ENCODE measurements at regions not wholly inside any gene's neighbourhood (a gene's known extent, or its start where the extent isn't known, plus 50 kb on each side); places are given as distances from the start of the nearest gene placed in this dataset.

DNA sequence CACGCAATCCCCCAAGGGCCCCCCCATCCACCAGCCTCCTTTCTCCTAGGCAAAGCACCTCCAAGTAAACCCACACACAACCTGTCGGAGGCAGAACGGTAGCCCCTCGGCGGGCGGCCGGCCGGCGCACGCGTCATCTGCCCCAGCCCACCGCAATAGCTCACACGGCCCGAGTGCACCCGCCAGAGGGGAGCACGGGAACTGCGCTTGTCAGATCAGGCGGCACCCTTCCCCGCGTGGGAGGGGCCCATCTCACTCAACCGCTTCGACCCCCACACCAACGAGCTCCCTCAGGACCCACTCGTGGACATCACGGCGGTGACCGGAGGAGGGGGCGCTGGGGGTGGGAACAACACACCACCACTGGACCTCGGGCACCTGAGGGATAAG is 767.9 kb upstream of the DEFB115 start:
- CTCF ChIA-PET = no interaction called here
- ATAC-seq = no peak
- no TSS peak for BruUV-seq (replicated peaks)
- intact Hi-C loops (cut with micrococcal nuclease; ENCODE audit: unreplicated experiment) (no loop called here), in situ Hi-C loops (cut with MboI) (no loop called here)
- TF ChIP-seq, protein P1, sequence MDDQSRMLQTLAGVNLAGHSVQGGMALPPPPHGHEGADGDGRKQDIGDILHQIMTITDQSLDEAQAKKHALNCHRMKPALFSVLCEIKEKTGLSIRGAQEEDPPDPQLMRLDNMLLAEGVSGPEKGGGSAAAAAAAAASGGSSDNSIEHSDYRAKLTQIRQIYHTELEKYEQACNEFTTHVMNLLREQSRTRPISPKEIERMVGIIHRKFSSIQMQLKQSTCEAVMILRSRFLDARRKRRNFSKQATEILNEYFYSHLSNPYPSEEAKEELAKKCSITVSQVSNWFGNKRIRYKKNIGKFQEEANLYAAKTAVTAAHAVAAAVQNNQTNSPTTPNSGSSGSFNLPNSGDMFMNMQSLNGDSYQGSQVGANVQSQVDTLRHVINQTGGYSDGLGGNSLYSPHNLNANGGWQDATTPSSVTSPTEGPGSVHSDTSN (IDR thresholded peaks at IDR 0.05; ENCODE audit: insufficient replicate concordance, low read depth, low read length) = no peak
- no peak for TF ChIP-seq BHLHE40 (IDR thresholded peaks at IDR 0.05; ENCODE audit: borderline replicate concordance in 1 of 2, low read depth in 2 of 2, low read length in 1 of 2)
- TF ChIP-seq, protein P2, sequence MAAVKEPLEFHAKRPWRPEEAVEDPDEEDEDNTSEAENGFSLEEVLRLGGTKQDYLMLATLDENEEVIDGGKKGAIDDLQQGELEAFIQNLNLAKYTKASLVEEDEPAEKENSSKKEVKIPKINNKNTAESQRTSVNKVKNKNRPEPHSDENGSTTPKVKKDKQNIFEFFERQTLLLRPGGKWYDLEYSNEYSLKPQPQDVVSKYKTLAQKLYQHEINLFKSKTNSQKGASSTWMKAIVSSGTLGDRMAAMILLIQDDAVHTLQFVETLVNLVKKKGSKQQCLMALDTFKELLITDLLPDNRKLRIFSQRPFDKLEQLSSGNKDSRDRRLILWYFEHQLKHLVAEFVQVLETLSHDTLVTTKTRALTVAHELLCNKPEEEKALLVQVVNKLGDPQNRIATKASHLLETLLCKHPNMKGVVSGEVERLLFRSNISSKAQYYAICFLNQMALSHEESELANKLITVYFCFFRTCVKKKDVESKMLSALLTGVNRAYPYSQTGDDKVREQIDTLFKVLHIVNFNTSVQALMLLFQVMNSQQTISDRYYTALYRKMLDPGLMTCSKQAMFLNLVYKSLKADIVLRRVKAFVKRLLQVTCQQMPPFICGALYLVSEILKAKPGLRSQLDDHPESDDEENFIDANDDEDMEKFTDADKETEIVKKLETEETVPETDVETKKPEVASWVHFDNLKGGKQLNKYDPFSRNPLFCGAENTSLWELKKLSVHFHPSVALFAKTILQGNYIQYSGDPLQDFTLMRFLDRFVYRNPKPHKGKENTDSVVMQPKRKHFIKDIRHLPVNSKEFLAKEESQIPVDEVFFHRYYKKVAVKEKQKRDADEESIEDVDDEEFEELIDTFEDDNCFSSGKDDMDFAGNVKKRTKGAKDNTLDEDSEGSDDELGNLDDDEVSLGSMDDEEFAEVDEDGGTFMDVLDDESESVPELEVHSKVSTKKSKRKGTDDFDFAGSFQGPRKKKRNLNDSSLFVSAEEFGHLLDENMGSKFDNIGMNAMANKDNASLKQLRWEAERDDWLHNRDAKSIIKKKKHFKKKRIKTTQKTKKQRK (IDR thresholded peaks at IDR 0.05; ENCODE audit: low read depth, low read length) = no peak
- no peak for TF ChIP-seq MTA3 (IDR thresholded peaks at IDR 0.05; ENCODE audit: borderline replicate concordance, low read length)
- TF ChIP-seq, protein P3, sequence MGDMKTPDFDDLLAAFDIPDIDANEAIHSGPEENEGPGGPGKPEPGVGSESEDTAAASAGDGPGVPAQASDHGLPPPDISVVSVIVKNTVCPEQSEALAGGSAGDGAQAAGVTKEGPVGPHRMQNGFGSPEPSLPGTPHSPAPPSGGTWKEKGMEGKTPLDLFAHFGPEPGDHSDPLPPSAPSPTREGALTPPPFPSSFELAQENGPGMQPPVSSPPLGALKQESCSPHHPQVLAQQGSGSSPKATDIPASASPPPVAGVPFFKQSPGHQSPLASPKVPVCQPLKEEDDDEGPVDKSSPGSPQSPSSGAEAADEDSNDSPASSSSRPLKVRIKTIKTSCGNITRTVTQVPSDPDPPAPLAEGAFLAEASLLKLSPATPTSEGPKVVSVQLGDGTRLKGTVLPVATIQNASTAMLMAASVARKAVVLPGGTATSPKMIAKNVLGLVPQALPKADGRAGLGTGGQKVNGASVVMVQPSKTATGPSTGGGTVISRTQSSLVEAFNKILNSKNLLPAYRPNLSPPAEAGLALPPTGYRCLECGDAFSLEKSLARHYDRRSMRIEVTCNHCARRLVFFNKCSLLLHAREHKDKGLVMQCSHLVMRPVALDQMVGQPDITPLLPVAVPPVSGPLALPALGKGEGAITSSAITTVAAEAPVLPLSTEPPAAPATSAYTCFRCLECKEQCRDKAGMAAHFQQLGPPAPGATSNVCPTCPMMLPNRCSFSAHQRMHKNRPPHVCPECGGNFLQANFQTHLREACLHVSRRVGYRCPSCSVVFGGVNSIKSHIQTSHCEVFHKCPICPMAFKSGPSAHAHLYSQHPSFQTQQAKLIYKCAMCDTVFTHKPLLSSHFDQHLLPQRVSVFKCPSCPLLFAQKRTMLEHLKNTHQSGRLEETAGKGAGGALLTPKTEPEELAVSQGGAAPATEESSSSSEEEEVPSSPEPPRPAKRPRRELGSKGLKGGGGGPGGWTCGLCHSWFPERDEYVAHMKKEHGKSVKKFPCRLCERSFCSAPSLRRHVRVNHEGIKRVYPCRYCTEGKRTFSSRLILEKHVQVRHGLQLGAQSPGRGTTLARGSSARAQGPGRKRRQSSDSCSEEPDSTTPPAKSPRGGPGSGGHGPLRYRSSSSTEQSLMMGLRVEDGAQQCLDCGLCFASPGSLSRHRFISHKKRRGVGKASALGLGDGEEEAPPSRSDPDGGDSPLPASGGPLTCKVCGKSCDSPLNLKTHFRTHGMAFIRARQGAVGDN (IDR thresholded peaks at IDR 0.05) = no peak
- Histone ChIP-seq H3K36me3 (ENCODE audit: control insufficient read depth in 2 of 2, insufficient read depth in 2 of 2, low read length in 1 of 2) (no peaks in the 10 kb centered on the region), H3K27ac (ENCODE audit: control insufficient read depth, insufficient read depth) (no peak overlapping the region), H3K79me2 (ENCODE audit: control insufficient read depth, insufficient read depth, low read length) (no peaks in the 10 kb centered on the region), H4K20me1 (ENCODE audit: control insufficient read depth, insufficient read depth) (no peaks in the 10 kb centered on the region), H3K4me2 (ENCODE audit: control insufficient read depth, insufficient read depth) (no peak overlapping the region), H3K9ac (ENCODE audit: control insufficient read depth, insufficient read depth, low read length) (no peak overlapping the region), H3K4me3 (no peak overlapping the region), H3K27me3 (replicated peaks in 1 of 2; ENCODE audit: control insufficient read depth in 2 of 2, insufficient read depth in 2 of 2, low read length in 1 of 2) (no peaks in the 10 kb centered on the region), H3K4me1 (ENCODE audit: control insufficient read depth, insufficient read depth, low read length) (no peaks in the 10 kb centered on the region), H2AFZ (ENCODE audit: control insufficient read depth, low read depth, low read length) (no peak overlapping the region), H3K9me3 (replicated peaks; ENCODE audit: control insufficient read depth, insufficient read depth, low read length) (no peaks in the 10 kb centered on the region; the same call in 2 of the 3 replicates)
- 92% methylated on average over 23 of the region's 29 CpGs for WGBS (ENCODE audit: insufficient coverage, insufficient replicate concordance, low lambda C conversion rate, missing lambda C conversion rate)
- POLR2A ChIA-PET = no interaction called here
- RAD21 ChIA-PET (ENCODE audit: unreplicated experiment) = no interaction called here
- FAIRE-seq = no peak
- SMC1A ChIA-PET (ENCODE audit: uncharacterized antibody, unreplicated experiment) = no interaction called here
- DNase-seq (ENCODE audit: low read depth, low spot score) = no peak
